Keratinocyte (primary cell): ENCODE measurements at regions not wholly inside any gene's neighbourhood (a gene's known extent, or its start where the extent isn't known, plus 50 kb on each side); places are given as distances from the start of the nearest gene placed in this dataset.

Source experiments
- DNase-seq: peaks from one replicate; pipeline ENCODE4 v3.0.0-alpha.2; 2011; ENCODE audit warnings: low read depth, missing footprints, low spot score
- FAIRE-seq: peaks from 2 replicates; lab custom pipeline; 2011; peaks lifted over from hg19 to GRCh38; lab: Jason Lieb, UNC
- H2AFZ ChIP-seq: 2 replicates; pipeline ENCODE4 v1.6.0; 2012; ENCODE audit warnings: low read length, control low read depth, inconsistent platforms; ENCODE audit not compliant: control insufficient read depth
- H3K27ac ChIP-seq: 2 replicates; pipeline ENCODE4 v1.5.1; 2011; ENCODE audit warnings: low read length; ENCODE audit not compliant: control insufficient read depth, insufficient read depth
- H3K27me3 ChIP-seq: 3 replicates; pipeline ENCODE4 v1.6.0; 2011; ENCODE audit warnings: low read length; ENCODE audit not compliant: control insufficient read depth, insufficient read depth; ENCODE audit errors: extremely low read depth
- H3K36me3 ChIP-seq, 2 experiments: 2 replicates in 1 of 2; 3 replicates in 1 of 2; pipeline ENCODE4 v1.5.1; 2011; ENCODE audit warnings: low read length in 2 of 2, mild to moderate bottlenecking in 1 of 2; ENCODE audit not compliant: control insufficient read depth in 2 of 2, insufficient read depth in 2 of 2; ENCODE audit errors: extremely low read depth in 1 of 2
- H3K4me1 ChIP-seq: 3 replicates; pipeline ENCODE4 v1.5.1; 2011; ENCODE audit warnings: low read length; ENCODE audit not compliant: control insufficient read depth, insufficient read depth; ENCODE audit errors: extremely low read depth
- H3K4me2 ChIP-seq: 3 replicates; pipeline ENCODE4 v1.6.0; 2011; ENCODE audit warnings: low read depth, low read length; ENCODE audit not compliant: control insufficient read depth, insufficient read depth; ENCODE audit errors: extremely low read depth
- H3K4me3 ChIP-seq, 3 experiments: fragments of 200-600 bp in 1 of 3; sonication (generic) in 1 of 3; 2 replicates in 2 of 3; 3 replicates in 1 of 3; pipeline ENCODE4 v1.5.1; 2011 to 2016; ENCODE audit warnings: low read length in 3 of 3, mild to moderate bottlenecking in 3 of 3, control low read depth in 2 of 3, inconsistent platforms in 1 of 3, low read depth in 1 of 3, mixed read lengths in 1 of 3, mixed run types in 1 of 3, moderate library complexity in 1 of 3; ENCODE audit not compliant: control insufficient read depth in 2 of 3, insufficient read depth in 2 of 3; ENCODE audit errors: extremely low read depth in 1 of 3
- H3K79me2 ChIP-seq: 2 replicates; pipeline ENCODE4 v1.6.0; 2012; ENCODE audit warnings: low read length; ENCODE audit not compliant: control insufficient read depth, insufficient read depth
- H3K9ac ChIP-seq: 3 replicates; pipeline ENCODE4 v1.6.0; 2011; ENCODE audit warnings: low read length; ENCODE audit not compliant: control insufficient read depth, insufficient read depth; ENCODE audit errors: extremely low read depth
- H3K9me1 ChIP-seq: 3 replicates; pipeline ENCODE4 v1.6.0; 2011; ENCODE audit warnings: low read length; ENCODE audit not compliant: control insufficient read depth, insufficient read depth; ENCODE audit errors: extremely low read depth
- H3K9me3 ChIP-seq: 2 replicates; pipeline ENCODE4 v1.5.1; 2012; ENCODE audit warnings: low read depth, low read length; ENCODE audit not compliant: control insufficient read depth
- H4K20me1 ChIP-seq: 3 replicates; pipeline ENCODE4 v1.6.0; 2011; ENCODE audit warnings: low read length; ENCODE audit not compliant: control insufficient read depth, insufficient read depth; ENCODE audit errors: extremely low read depth
- EZH2 ChIP-seq: IDR thresholded peaks from one replicate; pipeline ENCODE4 v1.6.1; 2012; ENCODE audit warnings: inconsistent platforms, mild to moderate bottlenecking, low read length, moderate library complexity
- dilution Hi-C: fragments of 300-500 bp; cut with MboI; formaldehyde crosslinking; loops from one replicate; pipeline ENCODE4 v1.7.0; 2020; ENCODE audit warnings: low sequenced_read_pairs; ENCODE audit not compliant: extremely low pct_ligation_motif_present
- TF ChIP-seq, protein P1 (sequence below), 3 experiments: IDR thresholded peaks in 1 of 3; conservative IDR thresholded peaks in 1 of 3; optimal IDR thresholded peaks in 1 of 3; 2 replicates in 2 of 3; 3 replicates in 1 of 3; pipeline versions ENCODE3 to v1.5.1; 2011; ENCODE audit warnings: low read length in 3 of 3, mild to moderate bottlenecking in 3 of 3, moderate library complexity in 2 of 3, control low read depth in 1 of 3, inconsistent platforms in 1 of 3; ENCODE audit not compliant: insufficient read depth in 2 of 3; ENCODE audit errors: extremely low read depth in 1 of 3

DNA sequence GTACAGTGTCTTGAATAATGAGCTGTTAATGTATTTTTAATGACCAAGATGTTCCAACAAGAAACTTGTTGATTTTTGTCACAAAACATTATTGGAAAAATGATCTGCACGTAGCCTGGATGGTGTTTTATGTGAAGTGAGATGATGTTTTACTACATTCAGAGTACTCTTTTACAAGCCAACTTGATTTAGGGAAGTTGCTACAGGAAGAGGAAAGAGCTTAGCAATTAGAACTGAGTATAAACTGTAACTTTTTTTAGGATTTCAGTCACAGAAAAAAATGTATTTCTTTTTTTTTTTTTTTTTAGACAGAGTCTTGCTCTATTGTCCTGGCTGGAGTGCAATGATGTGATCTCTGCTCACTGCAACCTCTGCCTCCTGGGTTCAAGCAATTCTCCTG is 113.6 kb upstream of the ADRA1B start:
- no peak for TF ChIP-seq EZH2
- TF ChIP-seq, protein P1, sequence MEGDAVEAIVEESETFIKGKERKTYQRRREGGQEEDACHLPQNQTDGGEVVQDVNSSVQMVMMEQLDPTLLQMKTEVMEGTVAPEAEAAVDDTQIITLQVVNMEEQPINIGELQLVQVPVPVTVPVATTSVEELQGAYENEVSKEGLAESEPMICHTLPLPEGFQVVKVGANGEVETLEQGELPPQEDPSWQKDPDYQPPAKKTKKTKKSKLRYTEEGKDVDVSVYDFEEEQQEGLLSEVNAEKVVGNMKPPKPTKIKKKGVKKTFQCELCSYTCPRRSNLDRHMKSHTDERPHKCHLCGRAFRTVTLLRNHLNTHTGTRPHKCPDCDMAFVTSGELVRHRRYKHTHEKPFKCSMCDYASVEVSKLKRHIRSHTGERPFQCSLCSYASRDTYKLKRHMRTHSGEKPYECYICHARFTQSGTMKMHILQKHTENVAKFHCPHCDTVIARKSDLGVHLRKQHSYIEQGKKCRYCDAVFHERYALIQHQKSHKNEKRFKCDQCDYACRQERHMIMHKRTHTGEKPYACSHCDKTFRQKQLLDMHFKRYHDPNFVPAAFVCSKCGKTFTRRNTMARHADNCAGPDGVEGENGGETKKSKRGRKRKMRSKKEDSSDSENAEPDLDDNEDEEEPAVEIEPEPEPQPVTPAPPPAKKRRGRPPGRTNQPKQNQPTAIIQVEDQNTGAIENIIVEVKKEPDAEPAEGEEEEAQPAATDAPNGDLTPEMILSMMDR (optimal IDR thresholded peaks at IDR 0.05 in 1 of 3, IDR thresholded peaks at IDR 0.05 in 1 of 3, conservative IDR thresholded peaks at IDR 0.05 in 1 of 3; ENCODE audit: extremely low read depth in 1 of 3, insufficient read depth in 2 of 3, low read length in 3 of 3): no peak
- Histone ChIP-seq H3K9ac (no peak overlapping the region), H3K9me3 (no peaks in the 10 kb centered on the region), H3K9me1 (no peaks in the 10 kb centered on the region), H3K4me3 (no peak overlapping the region), H3K36me3 (no peaks in the 10 kb centered on the region), H2AFZ (no peak overlapping the region), H3K27me3 (no peaks in the 10 kb centered on the region), H4K20me1 (no peaks in the 10 kb centered on the region), H3K79me2 (no peaks in the 10 kb centered on the region), H3K4me1 (no peaks in the 10 kb centered on the region), H3K4me2 (no peak overlapping the region), H3K27ac (no peak overlapping the region)
- DNase-seq (no peak), FAIRE-seq (no peak)
- dilution Hi-C loops: no loop called here

DNA sequence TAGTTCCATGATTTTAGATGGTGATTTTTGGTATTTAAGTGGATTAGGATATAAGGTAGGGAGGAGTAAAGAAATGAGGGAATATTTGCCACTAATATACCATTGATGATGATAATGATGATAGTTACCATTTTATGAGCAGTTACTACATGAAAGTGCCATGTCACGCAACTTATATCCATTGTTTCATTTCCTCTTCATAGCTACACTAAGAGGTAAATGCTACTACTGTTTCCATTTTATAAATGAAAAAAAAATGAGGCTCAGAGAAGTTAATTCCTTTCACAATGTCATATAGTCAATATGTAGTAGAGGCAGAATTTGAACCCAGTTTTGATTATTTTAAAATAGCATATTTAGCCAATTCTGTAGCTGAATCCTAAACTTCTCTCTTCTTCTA is 112.2 kb upstream of the ADRA1B start:
- H4K20me1 ChIP-seq: no peaks in the 10 kb centered on the region
- dilution Hi-C loops: no loop called here
- H3K9ac ChIP-seq: no peak overlapping the region
- no peaks in the 10 kb centered on the region for H3K9me3 ChIP-seq
- H3K4me1 ChIP-seq: no peaks in the 10 kb centered on the region
- no peak overlapping the region for H3K4me2 ChIP-seq
- FAIRE-seq (no peak), DNase-seq (no peak)
- TF ChIP-seq EZH2: no peak
- TF ChIP-seq, protein P1 (optimal IDR thresholded peaks at IDR 0.05 in 1 of 3, IDR thresholded peaks at IDR 0.05 in 1 of 3, conservative IDR thresholded peaks at IDR 0.05 in 1 of 3; ENCODE audit: extremely low read depth in 1 of 3, insufficient read depth in 2 of 3, low read length in 3 of 3): no peak
- no peaks in the 10 kb centered on the region for H3K27me3 ChIP-seq
- H3K9me1 ChIP-seq: no peaks in the 10 kb centered on the region
- H3K79me2 ChIP-seq: no peaks in the 10 kb centered on the region
- H3K36me3 ChIP-seq: no peaks in the 10 kb centered on the region
- no peak overlapping the region for H2AFZ ChIP-seq
- H3K4me3 ChIP-seq: no peak overlapping the region
- H3K27ac ChIP-seq: no peak overlapping the region
